OCI-LY3 (cell line): ENCODE measurements at regions not wholly inside any gene's neighbourhood (a gene's known extent, or its start where the extent isn't known, plus 50 kb on each side); places are given as distances from the start of the nearest gene placed in this dataset.

Experiments
- H2AFZ ChIP-seq: fragments of 200-600, 300-600 bp; shearing (Covaris generic); 2 replicates; pipeline ENCODE4 v1.6.0; 2014; ENCODE audit warnings: antibody characterized with exemption, low read depth, low read length
- H3K27ac ChIP-seq: fragments of 200-600, 300-600 bp; sonication (generic); 2 replicates; pipeline ENCODE4 v1.5.1; 2014; ENCODE audit warnings: mild to moderate bottlenecking, low read length, moderate library complexity, mixed read lengths
- H3K27me3 ChIP-seq: fragments of 200-600, 300-600 bp; sonication (generic); 2 replicates; pipeline ENCODE4 v1.6.1; 2014; ENCODE audit warnings: low read depth, low read length, mixed read lengths
- H3K36me3 ChIP-seq: fragments of 200-600, 300-600 bp; sonication (generic); replicated peaks from 2 replicates; pipeline ENCODE3; 2014; ENCODE audit warnings: low read depth, low read length, mixed read lengths
- H3K4me1 ChIP-seq: fragments of 300-600, 200-600 bp; sonication (generic); 2 replicates; pipeline ENCODE4 v1.6.1; 2014; ENCODE audit warnings: low read length, mixed read lengths
- H3K4me2 ChIP-seq: fragments of 200-600, 300-600 bp; sonication (generic); 2 replicates; pipeline ENCODE4 v1.6.1; 2014; ENCODE audit warnings: low read length, mixed read lengths
- H3K4me3 ChIP-seq: fragments of 300-600, 200-600 bp; sonication (generic); 2 replicates; pipeline ENCODE4 v1.5.1; 2014; ENCODE audit warnings: antibody characterized with exemption, mild to moderate bottlenecking, low read length, moderate library complexity
- H3K79me2 ChIP-seq: fragments of 300-600, 200-600 bp; shearing (Covaris generic); 2 replicates; pipeline ENCODE4 v1.6.1; 2014; ENCODE audit warnings: mild to moderate bottlenecking, low read length, mixed read lengths
- H3K9ac ChIP-seq: fragments of 300-600, 200-600 bp; shearing (Covaris generic); 2 replicates; pipeline ENCODE4 v1.6.0; 2014; ENCODE audit warnings: mild to moderate bottlenecking, low read length, moderate library complexity
- H3K9me3 ChIP-seq: fragments of 200-600, 300-600 bp; shearing (Covaris generic); 2 replicates; pipeline ENCODE4 v1.6.1; 2014; ENCODE audit warnings: low read length, mixed read lengths; ENCODE audit not compliant: insufficient read depth
- H4K20me1 ChIP-seq: fragments of 200-600, 300-600 bp; sonication (generic); 2 replicates; pipeline ENCODE4 v1.6.1; 2016; ENCODE audit warnings: low read length, mixed read lengths; ENCODE audit not compliant: insufficient read depth
- EZH2phosphoT487 ChIP-seq: fragments of 200-600 bp; shearing (Covaris generic); IDR thresholded peaks from 2 replicates; pipeline ENCODE4 v1.6.1; 2018; ENCODE audit warnings: antibody characterized with exemption, mixed run types, low read depth
- TF ChIP-seq, protein P1 (sequence below): fragments of 200-600, 300-600 bp; sonication (generic); IDR thresholded peaks from 2 replicates; pipeline ENCODE4 v1.5.1; 2014; ENCODE audit warnings: antibody characterized with exemption, low read length, low read depth

- no peaks in the 10 kb centered on the region for H3K9me3 ChIP-seq
- H3K9ac ChIP-seq = no peak overlapping the region
- peaks cover 39% of the 10 kb centered on the region for H3K4me1 ChIP-seq
- H2AFZ ChIP-seq = no peak overlapping the region
- H3K27ac ChIP-seq = no peak overlapping the region
- no peak overlapping the region for H3K4me3 ChIP-seq
- no peaks in the 10 kb centered on the region for H3K79me2 ChIP-seq
- peaks cover 42% of the 10 kb centered on the region for H3K27me3 ChIP-seq
- H3K4me2 ChIP-seq = no peak overlapping the region
- no peaks in the 10 kb centered on the region for H3K36me3 ChIP-seq
- no peaks in the 10 kb centered on the region for H4K20me1 ChIP-seq
- TF ChIP-seq EZH2phosphoT487 = no peak
- TF ChIP-seq, protein P1, sequence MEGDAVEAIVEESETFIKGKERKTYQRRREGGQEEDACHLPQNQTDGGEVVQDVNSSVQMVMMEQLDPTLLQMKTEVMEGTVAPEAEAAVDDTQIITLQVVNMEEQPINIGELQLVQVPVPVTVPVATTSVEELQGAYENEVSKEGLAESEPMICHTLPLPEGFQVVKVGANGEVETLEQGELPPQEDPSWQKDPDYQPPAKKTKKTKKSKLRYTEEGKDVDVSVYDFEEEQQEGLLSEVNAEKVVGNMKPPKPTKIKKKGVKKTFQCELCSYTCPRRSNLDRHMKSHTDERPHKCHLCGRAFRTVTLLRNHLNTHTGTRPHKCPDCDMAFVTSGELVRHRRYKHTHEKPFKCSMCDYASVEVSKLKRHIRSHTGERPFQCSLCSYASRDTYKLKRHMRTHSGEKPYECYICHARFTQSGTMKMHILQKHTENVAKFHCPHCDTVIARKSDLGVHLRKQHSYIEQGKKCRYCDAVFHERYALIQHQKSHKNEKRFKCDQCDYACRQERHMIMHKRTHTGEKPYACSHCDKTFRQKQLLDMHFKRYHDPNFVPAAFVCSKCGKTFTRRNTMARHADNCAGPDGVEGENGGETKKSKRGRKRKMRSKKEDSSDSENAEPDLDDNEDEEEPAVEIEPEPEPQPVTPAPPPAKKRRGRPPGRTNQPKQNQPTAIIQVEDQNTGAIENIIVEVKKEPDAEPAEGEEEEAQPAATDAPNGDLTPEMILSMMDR = no peak
These were observed 117.1 kb upstream of the SMAD3 start for GRCh38 chr15:66948294-66948693.

DNA sequence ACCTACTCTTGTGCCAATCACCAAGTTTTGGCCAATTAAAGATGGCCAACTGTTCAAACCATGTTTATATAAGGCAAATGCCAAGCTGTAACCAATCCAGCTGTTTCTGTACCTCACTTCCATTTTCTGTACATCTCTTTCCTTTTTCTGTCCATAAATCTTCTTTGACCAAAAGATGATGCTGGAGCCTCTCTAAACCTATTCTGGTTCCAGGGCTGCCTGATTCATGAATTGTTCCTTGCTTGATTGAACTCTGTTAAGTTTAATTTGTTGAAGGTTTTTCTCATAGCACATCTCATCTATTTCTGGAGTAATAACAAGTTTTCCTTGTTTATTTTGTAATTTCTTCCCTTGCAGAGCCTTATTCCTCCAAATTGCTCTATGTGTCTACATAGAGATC, 115.3 kb upstream of the SMAD3 start:
- Histone ChIP-seq H3K9ac (no peak overlapping the region), H3K4me3 (no peak overlapping the region), H3K4me2 (no peak overlapping the region), H3K4me1 (peaks cover 23% of the 10 kb centered on the region), H3K27ac (no peak overlapping the region), H3K9me3 (no peaks in the 10 kb centered on the region), H3K27me3 (peaks cover 58% of the 10 kb centered on the region), H3K36me3 (no peaks in the 10 kb centered on the region), H2AFZ (no peak overlapping the region), H3K79me2 (no peaks in the 10 kb centered on the region), H4K20me1 (no peaks in the 10 kb centered on the region)
- TF ChIP-seq, protein P1 = no peak
- no peak for TF ChIP-seq EZH2phosphoT487

GRCh38 chr15:66951531-66952320, 113.7 kb upstream of the SMAD3 start:
- peaks cover 11% of the 10 kb centered on the region for H3K4me1 ChIP-seq
- TF ChIP-seq EZH2phosphoT487 = no peak
- H3K79me2 ChIP-seq = no peaks in the 10 kb centered on the region

DNA sequence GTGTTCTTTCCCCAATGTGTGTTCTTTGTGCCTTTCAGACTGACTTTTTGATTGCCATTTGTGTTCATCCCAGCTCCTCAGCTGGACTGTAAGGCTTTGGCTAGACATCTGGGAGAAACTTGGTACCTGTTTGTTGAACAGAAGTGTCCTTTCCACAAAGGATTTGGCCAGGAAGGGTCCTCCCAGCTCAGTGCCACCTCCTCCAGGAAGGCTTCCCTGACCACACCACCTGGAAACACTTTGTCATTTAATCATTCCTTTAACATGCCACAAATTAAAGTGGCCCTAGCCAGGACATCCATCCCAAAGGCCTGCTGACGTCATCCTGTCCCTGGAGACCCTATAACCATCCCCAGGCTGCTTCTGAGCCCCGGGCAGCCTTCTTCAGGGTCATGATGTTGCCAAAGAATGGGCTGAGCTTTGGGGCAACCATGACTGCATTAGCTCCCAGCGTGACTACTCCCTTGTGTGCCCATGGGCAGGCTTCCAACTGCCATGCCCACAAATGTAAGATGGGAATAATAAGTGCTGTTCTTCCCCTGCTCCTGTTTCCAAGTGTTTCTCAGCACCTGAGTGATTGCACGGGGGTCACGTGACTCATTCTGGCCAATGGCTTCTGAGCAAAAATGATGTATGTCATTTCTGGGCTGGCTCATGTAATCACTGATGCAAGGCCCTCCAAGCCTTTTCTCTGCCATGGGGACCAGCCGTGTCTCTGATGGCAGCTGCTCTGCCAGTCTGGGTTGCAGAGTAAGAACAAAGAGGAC, 112.5 kb upstream of the SMAD3 start:
- Histone ChIP-seq H3K4me2 (no peak overlapping the region), H3K4me1 (peaks cover 11% of the 10 kb centered on the region), H2AFZ (no peak overlapping the region), H3K9ac (no peak overlapping the region), H3K9me3 (no peaks in the 10 kb centered on the region), H4K20me1 (no peaks in the 10 kb centered on the region), H3K27me3 (peaks cover 61% of the 10 kb centered on the region), H3K79me2 (no peaks in the 10 kb centered on the region), H3K27ac (no peak overlapping the region), H3K4me3 (no peak overlapping the region), H3K36me3 (no peaks in the 10 kb centered on the region)
- TF ChIP-seq EZH2phosphoT487 = no peak
- TF ChIP-seq, protein P1 = no peak

More at GRCh38 chr15:66951531-66952320, 113.7 kb upstream of the SMAD3 start:
- Histone ChIP-seq H3K4me3 (no peak overlapping the region), H3K27me3 (peaks cover 61% of the 10 kb centered on the region), H3K9ac (no peak overlapping the region), H3K27ac (no peak overlapping the region), H4K20me1 (no peaks in the 10 kb centered on the region), H3K4me2 (no peak overlapping the region), H2AFZ (no peak overlapping the region), H3K36me3 (no peaks in the 10 kb centered on the region), H3K9me3 (no peaks in the 10 kb centered on the region)
